Thoracic aorta (tissue), 2 donors: ENCODE measurements at regions not wholly inside any gene's neighbourhood (a gene's known extent, or its start where the extent isn't known, plus 50 kb on each side); places are given as distances from the start of the nearest gene placed in this dataset.

Source experiments
- ATAC-seq: fragments of 150-250 bp; one replicate; pipeline ENCODE4 v1.8.0; 2017; ENCODE audit warnings: low read depth; ENCODE audit not compliant: insufficient number of reproducible peaks, low FRiP score
- DNase-seq: peaks from one replicate; pipeline ENCODE4 v3.0.0-alpha.2; 2020; ENCODE audit warnings: low spot score
- H3K27ac ChIP-seq, 2 donors: fragments of 200-600 bp; sonication (generic); 1 replicate in 1 of 2; 2 replicates in 1 of 2; pipeline ENCODE4 v1.5.1; 2016; ENCODE audit warnings: mild to moderate bottlenecking in 2 of 2, moderate library complexity in 2 of 2
- H3K27me3 ChIP-seq: fragments of 200-600 bp; sonication (generic); replicated peaks from 2 replicates; pipeline ENCODE4 v1.6.0; 2016; ENCODE audit warnings: mild to moderate bottlenecking; ENCODE audit not compliant: insufficient read depth
- H3K36me3 ChIP-seq: fragments of 200-600 bp; sonication (generic); one replicate; pipeline ENCODE4 v1.5.1; 2016
- H3K4me1 ChIP-seq, 2 donors: fragments of 200-600 bp; sonication (generic); 1 replicate in 1 of 2; 2 replicates in 1 of 2; pipeline versions ENCODE4 v1.5.1 to v1.6.0; 2016; ENCODE audit warnings: low read depth in 2 of 2, mild to moderate bottlenecking in 1 of 2; ENCODE audit not compliant: control insufficient read depth in 1 of 2
- H3K4me3 ChIP-seq: fragments of 200-600 bp; sonication (generic); 2 replicates; pipeline ENCODE4 v1.5.1; 2016; ENCODE audit warnings: mild to moderate bottlenecking
- H3K9me3 ChIP-seq: fragments of 200-600 bp; sonication (generic); 2 replicates; pipeline ENCODE4 v1.5.1; 2016
- CTCF ChIP-seq: fragments of 200-600 bp; sonication (generic); IDR thresholded peaks from one replicate; pipeline ENCODE4 v1.5.1; 2019; ENCODE audit warnings: antibody characterized with exemption

GRCh38 chr4:111952688-111953087 is 192.6 kb upstream of the FAM241A start:
- Histone ChIP-seq H3K4me3 (no peak overlapping the region), H3K4me1 (no peaks in the 10 kb centered on the region), H3K36me3 (no peaks in the 10 kb centered on the region), H3K9me3 (no peaks in the 10 kb centered on the region), H3K27ac (no peak overlapping the region), H3K27me3 (no peaks in the 10 kb centered on the region)
- DNase-seq (no peak), ATAC-seq (no peak)
- TF ChIP-seq CTCF = no peak

- ATAC-seq (no peak), DNase-seq (no peak)
- no peak for TF ChIP-seq CTCF
- H3K4me3 ChIP-seq = no peak overlapping the region
- H3K27me3 ChIP-seq = no peaks in the 10 kb centered on the region
- H3K36me3 ChIP-seq = no peaks in the 10 kb centered on the region
- no peak overlapping the region for H3K27ac ChIP-seq
- no peaks in the 10 kb centered on the region for H3K4me1 ChIP-seq
- no peaks in the 10 kb centered on the region for H3K9me3 ChIP-seq
Observed at GRCh38 chr4:111954550-111954949, 190.7 kb upstream of the FAM241A start.

- Histone ChIP-seq H3K9me3 (no peaks in the 10 kb centered on the region), H3K27me3 (no peaks in the 10 kb centered on the region), H3K4me1 (no peaks in the 10 kb centered on the region), H3K27ac (no peak overlapping the region), H3K36me3 (no peaks in the 10 kb centered on the region), H3K4me3 (no peak overlapping the region)
- ATAC-seq = no peak
- no peak for TF ChIP-seq CTCF
- DNase-seq = no peak
Observed at GRCh38 chr4:111955001-111955400, 190.3 kb upstream of the FAM241A start.

- H3K27me3 ChIP-seq = no peaks in the 10 kb centered on the region
- no peaks in the 10 kb centered on the region for H3K36me3 ChIP-seq
- ATAC-seq (no peak), DNase-seq (no peak)
- H3K4me3 ChIP-seq = no peak overlapping the region
- H3K9me3 ChIP-seq = no peaks in the 10 kb centered on the region
- H3K4me1 ChIP-seq = no peaks in the 10 kb centered on the region
- no peak for TF ChIP-seq CTCF
- H3K27ac ChIP-seq = no peak overlapping the region
Observed at GRCh38 chr4:111957116-111957515, 188.1 kb upstream of the FAM241A start.

GRCh38 chr4:111957997-111958396 is 187.3 kb upstream of the FAM241A start:
- Histone ChIP-seq H3K4me1 (no peaks in the 10 kb centered on the region), H3K36me3 (no peaks in the 10 kb centered on the region), H3K9me3 (no peaks in the 10 kb centered on the region), H3K4me3 (no peak overlapping the region), H3K27ac (no peak overlapping the region), H3K27me3 (no peaks in the 10 kb centered on the region)
- ATAC-seq (no peak), DNase-seq (no peak)
- no peak for TF ChIP-seq CTCF
